GM18870 (cell line): ENCODE measurements at regions not wholly inside any gene's neighbourhood (a gene's known extent, or its start where the extent isn't known, plus 50 kb on each side); places are given as distances from the start of the nearest gene placed in this dataset.
"Not testable (repeated sequence)": the region's sequence is repeated elsewhere in the genome, so short reads cannot be mapped to it uniquely, and the experiment has no call there.

Source experiments
- ATAC-seq: cut with Tn5 transposase; IDR thresholded peaks from one replicate; pipeline ENCODE4 v1.9.1; 2021; ENCODE audit warnings: moderate library complexity; ENCODE audit not compliant: unreplicated experiment

DNA sequence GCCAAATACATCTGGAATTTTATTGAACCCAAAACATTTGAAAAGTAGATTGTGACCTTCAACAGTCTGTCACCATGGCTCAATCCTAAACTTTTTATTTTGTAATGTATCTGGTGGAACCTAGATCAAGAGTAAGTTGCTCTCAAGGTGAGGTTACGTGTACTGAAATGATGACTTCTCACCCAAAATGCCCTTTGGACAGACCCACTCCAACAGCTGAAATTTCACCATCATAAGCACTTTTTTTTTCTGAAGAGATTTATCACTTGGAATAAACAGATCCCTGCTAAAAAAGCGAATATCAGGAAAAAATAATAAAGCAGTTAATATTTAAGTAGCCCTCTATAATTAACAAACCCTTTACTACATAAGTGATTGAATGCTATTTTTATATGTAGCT is 155.0 kb upstream of the FBXL7 start:
- no peak for ATAC-seq

DNA sequence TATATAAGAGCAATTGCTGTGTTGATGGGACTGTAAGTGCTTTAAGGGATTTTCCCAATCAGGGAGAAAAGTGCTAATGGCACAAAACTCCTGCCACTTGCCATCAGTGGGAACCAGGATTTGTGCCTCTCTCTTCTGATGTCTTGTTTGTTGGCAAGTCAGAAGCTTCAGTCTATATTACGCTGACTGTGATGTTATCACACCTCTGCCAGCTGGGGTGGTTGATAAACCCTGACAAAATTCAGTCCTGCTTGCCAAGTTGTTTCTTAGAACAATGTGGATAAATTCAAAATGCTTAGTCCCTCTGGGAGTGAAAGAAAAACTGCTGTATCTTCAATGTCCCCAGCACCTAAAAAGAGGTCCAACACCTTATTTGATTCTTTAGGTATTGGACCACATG is 161.4 kb upstream of the FBXL7 start:
- ATAC-seq = no peak

GRCh38 chr5:15334551-15335266 is 165.3 kb upstream of the FBXL7 start:
- ATAC-seq = no peak

DNA sequence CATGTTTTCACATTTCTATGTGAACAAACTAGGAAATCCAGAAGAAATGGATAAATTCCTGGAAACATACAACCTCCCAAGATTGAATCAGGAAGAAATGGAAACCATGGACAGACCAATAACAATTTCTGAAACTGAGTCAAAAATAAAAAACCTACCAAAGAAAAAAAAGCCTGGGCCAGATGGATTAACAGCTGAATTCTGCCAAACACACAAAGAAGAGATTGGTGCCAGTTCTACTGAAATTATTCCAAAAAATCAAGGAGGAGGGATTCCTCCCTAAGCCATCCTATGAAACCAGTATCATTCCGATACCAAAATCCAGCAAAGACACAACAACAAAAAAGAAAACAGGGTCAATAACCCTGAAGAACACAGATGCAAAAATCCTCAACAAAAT is 166.9 kb upstream of the FBXL7 start:
- no peak for ATAC-seq

- ATAC-seq = no peak
Measured at GRCh38 chr5:15326932-15327331, 173.0 kb upstream of the FBXL7 start.

DNA sequence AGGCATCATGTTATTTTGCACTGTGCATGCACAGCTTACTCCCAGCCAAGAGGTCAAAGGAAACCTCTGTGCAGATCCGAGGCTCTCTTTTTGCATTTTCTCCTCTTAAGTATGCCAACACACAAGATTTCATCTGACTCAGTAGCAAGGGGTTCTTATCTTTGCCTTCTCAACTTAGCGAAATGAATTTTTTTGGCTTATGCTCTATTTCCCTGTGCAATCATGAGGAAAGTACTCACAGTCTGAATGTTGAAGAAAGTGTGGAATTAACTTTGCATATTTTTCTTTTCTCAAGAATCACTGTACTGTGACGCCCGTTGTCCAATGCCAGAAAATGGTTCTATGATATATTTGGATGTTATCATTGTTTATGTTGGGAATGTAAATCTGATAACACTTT is 173.5 kb upstream of the FBXL7 start:
- no peak for ATAC-seq

GRCh38 chr5:15322421-15322820 is 177.6 kb upstream of the FBXL7 start:
- ATAC-seq = no peak

DNA sequence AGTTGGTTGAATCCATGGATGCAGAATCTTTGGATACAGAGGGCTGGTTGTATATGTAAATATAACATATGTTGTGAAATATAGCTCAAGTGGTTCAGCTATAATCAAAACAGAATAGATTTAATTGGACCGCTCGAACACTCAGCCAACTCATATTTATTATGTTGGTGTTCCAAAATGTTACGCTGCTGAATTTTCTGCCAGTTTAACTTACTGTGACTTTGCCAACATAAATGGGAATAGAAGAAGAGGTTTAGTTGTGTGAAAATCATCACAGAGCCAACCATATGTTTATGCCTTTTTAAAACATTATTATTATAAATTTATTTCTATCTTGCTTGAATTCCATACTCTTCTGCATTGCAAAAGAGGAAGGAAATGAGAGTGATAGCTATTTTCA is 178.2 kb upstream of the FBXL7 start:
- no peak for ATAC-seq

- ATAC-seq = no peak
Measured at GRCh38 chr5:15320871-15321270, 179.1 kb upstream of the FBXL7 start.

DNA sequence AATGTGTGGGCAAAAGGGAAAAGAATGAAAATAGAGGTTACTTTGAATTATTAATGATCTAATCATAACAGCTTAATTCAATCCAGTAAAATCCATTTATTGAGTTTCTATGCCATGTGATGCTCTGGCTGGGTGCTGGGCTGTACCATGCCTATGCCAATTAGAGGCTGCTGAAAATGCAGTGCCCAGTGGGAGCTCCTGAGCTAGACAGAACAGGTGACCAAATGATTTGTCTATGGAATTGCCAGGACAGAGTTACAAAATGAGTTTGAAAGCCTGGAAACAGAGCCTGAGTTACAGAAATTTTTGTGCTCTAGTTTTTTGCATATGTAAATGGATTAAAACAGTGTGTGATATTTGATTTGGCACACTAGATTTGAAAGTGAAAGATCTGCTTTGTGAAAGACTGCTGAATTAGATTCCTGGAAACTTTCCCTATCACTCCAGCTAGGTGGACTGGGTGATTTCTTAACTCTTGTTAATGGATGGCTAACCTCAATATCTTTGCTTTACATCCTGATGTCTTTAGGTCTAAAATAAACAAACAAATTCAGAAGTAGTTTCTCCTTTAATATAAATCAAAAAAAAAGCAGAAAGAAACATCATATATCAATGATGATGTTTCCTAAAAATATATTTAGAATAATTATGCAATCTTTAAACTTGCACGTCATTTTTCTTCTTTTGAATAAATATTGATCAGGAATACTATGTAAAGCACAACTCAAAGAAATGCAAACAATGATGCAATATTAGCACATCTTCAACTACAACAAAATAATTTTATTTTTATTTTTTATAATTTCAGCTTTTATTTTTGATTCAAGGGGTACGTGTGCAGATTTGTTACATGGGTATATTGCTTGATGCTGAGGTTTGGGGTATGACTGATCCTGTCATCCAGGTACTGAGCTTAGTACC is 194.8 kb upstream of the FBXL7 start:
- ATAC-seq = no peak

- no peak for ATAC-seq
Measured at GRCh38 chr5:15304066-15304731, 195.8 kb upstream of the FBXL7 start.

DNA sequence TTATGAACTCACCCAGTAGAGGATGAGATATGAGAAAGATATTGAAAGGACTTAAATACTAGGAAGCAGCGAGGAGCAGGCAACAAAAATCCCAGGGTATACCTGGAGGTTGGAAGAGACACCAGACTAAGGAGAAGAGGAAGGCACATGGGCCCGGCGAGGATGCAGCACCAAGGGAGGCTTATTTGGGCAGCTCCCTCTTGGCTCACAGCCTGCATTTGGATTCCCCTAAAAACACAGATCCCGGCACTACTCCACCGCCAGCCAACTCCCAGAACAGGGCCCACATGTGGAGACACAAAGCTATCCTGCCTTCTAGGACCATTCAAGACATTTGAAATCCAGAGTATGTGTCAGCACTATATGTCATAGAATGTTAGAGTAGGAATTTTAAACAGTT is 199.8 kb upstream of the FBXL7 start:
- no peak for ATAC-seq

DNA sequence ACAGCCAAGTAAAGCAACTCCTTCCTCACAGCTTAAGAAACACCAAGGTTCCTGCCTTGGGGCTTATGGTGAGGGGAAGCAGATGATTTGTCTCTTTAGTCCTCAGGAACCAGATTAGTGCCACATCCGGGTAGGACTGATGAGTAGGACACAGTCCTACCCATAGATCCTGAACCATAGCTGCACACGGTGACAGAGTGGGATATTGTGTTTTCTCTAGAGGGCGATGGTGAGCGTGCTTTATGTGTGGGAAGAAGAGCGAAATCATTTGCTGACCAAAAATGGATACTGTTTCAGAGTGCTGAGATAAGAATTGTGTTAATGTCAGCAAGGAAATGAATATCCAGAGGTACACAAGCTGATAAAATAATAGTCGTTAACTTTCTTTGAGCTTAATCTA is 209.0 kb upstream of the FBXL7 start:
- no peak for ATAC-seq

DNA sequence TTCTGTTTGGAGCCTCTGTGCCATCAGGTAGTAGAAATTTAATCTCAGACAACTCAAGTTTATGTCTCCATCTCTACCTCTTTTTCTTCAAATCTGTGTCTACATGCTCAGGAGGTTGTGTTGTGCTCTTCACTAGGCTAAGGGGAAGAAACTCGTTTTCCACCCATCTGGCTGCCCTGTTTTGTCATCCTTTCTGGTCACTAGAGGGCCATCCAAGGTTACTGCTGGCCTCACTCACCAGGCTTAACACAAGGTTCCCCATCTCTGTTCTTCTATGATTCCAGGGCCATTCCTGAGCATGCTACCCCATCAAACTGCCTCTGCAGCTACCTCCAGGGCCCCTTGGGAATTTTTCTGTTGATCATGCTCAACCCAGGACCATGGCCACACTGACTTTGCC is 213.3 kb upstream of the FBXL7 start:
- ATAC-seq = no peak

DNA sequence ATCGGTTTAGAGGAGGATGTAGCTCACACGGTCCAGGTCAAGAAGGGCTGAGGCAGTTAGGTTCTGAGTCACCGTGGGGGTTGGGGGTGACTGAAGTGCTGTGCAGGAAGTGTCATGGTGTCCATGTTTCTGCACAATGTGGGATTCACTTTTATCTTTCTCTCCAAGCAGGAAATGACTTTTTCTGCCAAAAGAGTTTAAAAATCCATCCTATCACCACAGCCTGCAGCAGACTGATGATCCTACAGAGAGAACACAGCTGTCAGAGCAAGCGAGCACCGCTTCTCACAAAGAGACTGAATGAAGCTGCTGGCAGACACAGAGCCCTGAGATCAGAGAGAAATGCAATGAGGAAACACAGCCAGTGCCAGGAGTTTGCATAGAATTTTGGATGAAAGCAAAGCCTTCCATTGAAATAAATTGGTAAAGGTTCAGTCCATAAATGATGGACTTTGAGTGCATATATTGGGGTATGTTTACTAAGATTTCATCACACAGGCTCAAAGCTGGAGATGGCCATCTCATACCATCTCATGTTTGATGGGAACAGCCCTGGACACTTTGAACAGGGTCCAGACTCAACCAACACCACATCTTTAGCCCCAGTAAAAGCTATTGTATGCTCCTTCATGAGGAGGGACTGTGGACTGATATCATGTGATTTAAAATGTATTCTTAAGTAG is 213.9 kb upstream of the FBXL7 start:
- no peak for ATAC-seq

DNA sequence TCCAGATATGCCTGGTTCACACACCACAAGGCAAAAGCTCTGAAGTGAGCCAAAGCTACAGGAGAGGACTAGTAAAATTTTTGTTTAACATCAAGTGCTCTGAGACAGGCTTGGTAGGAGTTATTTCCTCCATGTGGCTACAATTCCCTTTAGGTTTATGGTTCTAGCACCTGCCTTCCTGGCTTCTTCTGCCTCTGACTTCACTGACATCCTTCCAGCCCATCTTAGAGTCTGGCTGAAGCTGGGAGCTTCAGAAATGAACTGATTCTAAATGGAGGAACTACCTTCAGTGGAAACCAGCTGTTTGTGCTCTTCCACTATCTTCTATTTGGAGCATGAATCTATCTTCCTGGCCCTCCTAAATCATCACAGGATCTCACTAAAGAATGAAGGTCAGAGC is 215.3 kb upstream of the FBXL7 start:
- no peak for ATAC-seq

DNA sequence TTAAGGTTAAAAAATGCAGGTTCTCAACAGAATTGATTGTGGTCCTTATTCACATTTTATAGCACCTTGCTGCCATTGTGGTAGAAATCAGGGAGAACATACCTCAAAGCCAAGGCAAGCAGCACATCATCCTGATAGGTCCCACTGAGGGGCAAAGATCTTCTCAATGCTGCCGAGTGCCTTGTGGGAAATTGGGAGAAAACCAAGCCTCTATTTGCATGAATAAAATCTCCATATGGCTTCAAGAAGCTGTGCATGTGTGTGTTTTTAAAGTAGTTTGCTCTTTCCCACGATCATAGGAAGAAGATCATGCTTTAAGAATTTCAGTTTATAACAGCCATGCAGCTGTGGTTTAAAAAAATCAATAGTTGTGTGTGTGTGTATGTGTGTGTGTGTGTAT is 216.9 kb upstream of the FBXL7 start:
- ATAC-seq = no peak

GRCh38 chr5:15282611-15283010 is 217.4 kb upstream of the FBXL7 start:
- ATAC-seq = no peak

GRCh38 chr5:15271596-15271995 is 228.4 kb upstream of the FBXL7 start:
- ATAC-seq = not testable (repeated sequence)

DNA sequence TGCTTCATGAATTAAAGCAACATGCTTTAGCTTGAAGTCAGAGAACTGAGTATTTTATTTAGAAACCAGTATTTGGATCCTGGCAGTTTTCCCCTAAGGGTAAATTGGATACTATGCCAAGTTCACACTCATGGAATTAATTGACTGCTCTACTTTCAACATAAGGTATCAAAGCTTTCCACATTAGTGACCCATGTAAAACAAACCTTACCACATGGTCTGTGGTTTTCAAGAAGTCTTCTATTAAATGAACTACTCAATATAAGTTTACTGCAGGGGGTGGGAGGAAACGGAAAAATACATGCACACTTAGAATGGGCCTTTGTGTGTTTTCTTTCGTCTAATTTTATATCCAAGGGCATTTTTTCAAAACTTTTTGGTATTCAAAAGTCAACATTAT is 232.0 kb upstream of the FBXL7 start:
- no peak for ATAC-seq

DNA sequence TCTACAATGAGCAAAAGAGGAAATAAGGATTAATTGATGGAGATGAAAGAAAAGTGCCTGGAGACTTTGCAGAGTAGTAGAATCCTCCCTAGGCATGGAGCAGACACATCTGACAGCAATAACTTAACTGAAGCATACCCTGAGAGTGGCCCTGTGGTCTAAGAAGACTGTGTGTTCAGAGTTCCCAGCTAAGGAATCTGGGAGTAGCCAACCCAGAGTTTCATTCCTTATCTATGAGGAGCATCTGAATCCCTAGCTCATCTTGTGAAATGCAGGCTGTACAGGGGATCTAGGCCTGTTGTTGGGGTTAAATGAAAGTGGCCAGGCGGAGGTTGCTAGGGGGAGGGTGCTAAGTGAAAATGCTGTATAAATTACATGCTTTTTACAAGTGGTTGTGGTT is 233.1 kb upstream of the FBXL7 start:
- no peak for ATAC-seq
